Brain microvascular endothelial cell (primary cell): ENCODE measurements at regions not wholly inside any gene's neighbourhood (a gene's known extent, or its start where the extent isn't known, plus 50 kb on each side); places are given as distances from the start of the nearest gene placed in this dataset.

Experiments
- DNase-seq: peaks from one replicate; pipeline ENCODE4 v3.0.0-alpha.2; 2020
- H3K27ac ChIP-seq: fragments of 250-450 bp; sonication (Bioruptor Pico); 2 replicates; pipeline ENCODE4 v1.5.1; 2020; ENCODE audit warnings: mild to moderate bottlenecking, moderate library complexity
- H3K27me3 ChIP-seq: fragments of 250-450 bp; sonication (Bioruptor Pico); replicated peaks from 2 replicates; pipeline ENCODE4 v1.5.1; 2020; ENCODE audit warnings: mild to moderate bottlenecking
- H3K36me3 ChIP-seq: fragments of 250-450 bp; sonication (Bioruptor Pico); replicated peaks from 2 replicates; pipeline ENCODE4 v1.5.1; 2020; ENCODE audit warnings: mild to moderate bottlenecking
- H3K4me3 ChIP-seq: 2 replicates; pipeline ENCODE4 v1.5.1; 2011; ENCODE audit warnings: low read depth, mild to moderate bottlenecking, control low read depth, low read length, moderate library complexity
- CTCF ChIP-seq: IDR thresholded peaks from 2 replicates; pipeline ENCODE4 v1.5.1; 2011; ENCODE audit warnings: low read depth, mild to moderate bottlenecking, moderate library complexity, low read length, control low read depth, inconsistent platforms; ENCODE audit errors: missing control alignments
- in situ Hi-C: cut with HindIII; loops from 2 replicates; pipeline ENCODE4 v1.10.0; 2017; ENCODE audit warnings: low sequenced_read_pairs, low pct_ligation_motif_present

GRCh38 chr2:222024932-222025880, 273.6 kb downstream of the PAX3 start:
- Histone ChIP-seq H3K27me3 (no peaks in the 10 kb centered on the region), H3K27ac (no peak overlapping the region), H3K4me3 (no peak overlapping the region), H3K36me3 (no peaks in the 10 kb centered on the region)
- in situ Hi-C loops = no loop called here
- TF ChIP-seq CTCF = peak; percentile 72
- DNase-seq = no peak

- Histone ChIP-seq H3K27me3 (no peaks in the 10 kb centered on the region), H3K27ac (no peak overlapping the region), H3K36me3 (no peaks in the 10 kb centered on the region), H3K4me3 (no peak overlapping the region)
- in situ Hi-C loops = no loop called here
- DNase-seq = no peak
- TF ChIP-seq CTCF = no peak
These were observed 281.4 kb downstream of the PAX3 start for GRCh38 chr2:222017252-222017850.

GRCh38 chr2:222013889-222014288, 284.9 kb downstream of the PAX3 start:
- no peaks in the 10 kb centered on the region for H3K36me3 ChIP-seq
- no peak overlapping the region for H3K4me3 ChIP-seq
- no peak for TF ChIP-seq CTCF
- in situ Hi-C loops = no loop called here
- no peak overlapping the region for H3K27ac ChIP-seq
- no peaks in the 10 kb centered on the region for H3K27me3 ChIP-seq
- DNase-seq = no peak

GRCh38 chr2:222000326-222000725, 298.5 kb downstream of the PAX3 start:
- no peaks in the 10 kb centered on the region for H3K36me3 ChIP-seq
- H3K27ac ChIP-seq = no peak overlapping the region
- no peak for TF ChIP-seq CTCF
- H3K4me3 ChIP-seq = no peak overlapping the region
- in situ Hi-C loops = no loop called here
- DNase-seq = peak; percentile 74
- H3K27me3 ChIP-seq = no peaks in the 10 kb centered on the region

GRCh38 chr2:221999717-222000116, 299.1 kb downstream of the PAX3 start:
- Histone ChIP-seq H3K27ac (no peak overlapping the region), H3K27me3 (no peaks in the 10 kb centered on the region), H3K36me3 (no peaks in the 10 kb centered on the region), H3K4me3 (no peak overlapping the region)
- no peak for TF ChIP-seq CTCF
- in situ Hi-C loops = no loop called here
- peak; percentile 77 for DNase-seq

GRCh38 chr2:221999166-221999565, 299.6 kb downstream of the PAX3 start:
- DNase-seq = no peak
- Histone ChIP-seq H3K27me3 (no peaks in the 10 kb centered on the region), H3K36me3 (no peaks in the 10 kb centered on the region), H3K27ac (no peak overlapping the region), H3K4me3 (no peak overlapping the region)
- in situ Hi-C loops = no loop called here
- TF ChIP-seq CTCF = no peak
